PC-9 (cell line): ENCODE measurements at regions not wholly inside any gene's neighbourhood (a gene's known extent, or its start where the extent isn't known, plus 50 kb on each side); places are given as distances from the start of the nearest gene placed in this dataset.

Source experiments
- BruUV-seq: library from RNA; stranded (reverse); fragments of 400-500 nt; replicated peaks from 2 replicates; lab custom pipeline; 2021; lab: Mats Ljungman, UMichigan
- CTCF ChIA-PET: fragments of 300-600 bp; sonication (Branson Sonifier 250); formaldehyde crosslinking; loops from one replicate; lab custom pipeline; 2022; ENCODE audit warnings: antibody characterized with exemption; lab: Charles Lee
- POLR2A ChIA-PET: fragments of 300-600 bp; sonication (Branson Sonifier 250); formaldehyde crosslinking; loops from one replicate; lab custom pipeline; 2022; ENCODE audit warnings: antibody characterized with exemption; ENCODE audit not compliant: unreplicated experiment; lab: Charles Lee
- DNase-seq, 2 experiments: peaks; one replicate each; pipeline versions ENCODE4 v3.0.0 to v3.0.0-alpha.2; 2015 to 2022; ENCODE audit warnings: mixed read lengths in 1 of 2
- H2AFZ ChIP-seq: fragments of 200-600 bp; sonication (generic); 2 replicates; pipeline ENCODE4 v1.8.1; 2017; ENCODE audit warnings: antibody characterized with exemption
- H3F3A ChIP-seq: fragments of 200-600 bp; sonication (generic); 2 replicates; pipeline ENCODE4 v1.8.1; 2017; ENCODE audit warnings: antibody characterized with exemption, mild to moderate bottlenecking, low read depth; ENCODE audit not compliant: insufficient read depth
- H3K27ac ChIP-seq: fragments of 200-600 bp; sonication (generic); 2 replicates; pipeline ENCODE4 v1.6.1; 2016; ENCODE audit warnings: mixed run types
- H3K27me3 ChIP-seq: fragments of 200-600 bp; sonication (generic); 2 replicates; pipeline ENCODE4 v1.6.1; 2016; ENCODE audit warnings: low read depth, mixed run types; ENCODE audit not compliant: insufficient read depth
- H3K36me3 ChIP-seq: fragments of 200-600 bp; sonication (generic); 2 replicates; pipeline ENCODE4 v1.6.1; 2016; ENCODE audit warnings: low read depth, mixed run types
- H3K4me1 ChIP-seq: fragments of 200-600 bp; sonication (generic); replicated peaks from 2 replicates; pipeline ENCODE4 v1.6.1; 2016; ENCODE audit warnings: mixed run types; ENCODE audit not compliant: insufficient read depth
- H3K4me2 ChIP-seq: fragments of 200-600 bp; sonication (generic); 2 replicates; pipeline ENCODE4 v1.6.1; 2017; ENCODE audit warnings: mixed run types
- H3K4me3 ChIP-seq: fragments of 200-600 bp; sonication (generic); 2 replicates; pipeline ENCODE4 v1.6.1; 2016; ENCODE audit warnings: mixed run types
- H3K79me2 ChIP-seq: fragments of 200-600 bp; sonication (generic); 2 replicates; pipeline ENCODE4 v1.6.1; 2017; ENCODE audit warnings: low read depth, mixed run types
- H3K9me2 ChIP-seq: fragments of 200-600 bp; sonication (generic); 2 replicates; pipeline ENCODE4 v1.8.1; 2017; ENCODE audit warnings: mild to moderate bottlenecking; ENCODE audit not compliant: insufficient read depth
- H3K9me3 ChIP-seq: fragments of 200-600 bp; sonication (generic); 2 replicates; pipeline ENCODE4 v1.8.1; 2016; ENCODE audit warnings: low read depth; ENCODE audit not compliant: insufficient read depth
- H4K20me1 ChIP-seq: fragments of 200-600 bp; sonication (generic); 2 replicates; pipeline ENCODE4 v1.8.1; 2017; ENCODE audit not compliant: insufficient read depth
- CTCF ChIP-seq: fragments of 200-600 bp; sonication (generic); conservative IDR thresholded peaks from 2 replicates; pipeline ENCODE4 v1.6.1; 2017; ENCODE audit warnings: mixed run types, antibody characterized with exemption, mild to moderate bottlenecking, moderate library complexity
- EZH2 ChIP-seq: fragments of 200-600 bp; sonication (generic); IDR thresholded peaks from 2 replicates; pipeline ENCODE4 v1.8.0; 2017; ENCODE audit warnings: antibody characterized with exemption, low read depth
- intact Hi-C: fragments of 100-400 bp; cut with micrococcal nuclease; formaldehyde crosslinking; loops from one replicate; pipeline ENCODE4 v1.10.0; 2022; ENCODE audit not compliant: unreplicated experiment

- H3K27ac ChIP-seq, result no peak overlapping the region
- no peaks in the 10 kb centered on the region for H3K36me3 ChIP-seq
- BruUV-seq, result no TSS peak
- H3K4me1 ChIP-seq, result no peaks in the 10 kb centered on the region
- no peaks in the 10 kb centered on the region for H4K20me1 ChIP-seq
- H3K27me3 ChIP-seq, result no peaks in the 10 kb centered on the region
- H3K9me2 ChIP-seq, result no peaks in the 10 kb centered on the region
- TF ChIP-seq CTCF (no peak), EZH2 (no peak)
- DNase-seq, result no peak
- CTCF ChIA-PET, result no interaction called here
- H3K4me2 ChIP-seq, result no peak overlapping the region
- H2AFZ ChIP-seq, result no peak overlapping the region
- H3K9me3 ChIP-seq, result 0 out of 2 replicates have a peak, but pooled peaks cover 5% of the 10 kb centered on the region
- intact Hi-C loops, result no loop called here
- no peak overlapping the region for H3K4me3 ChIP-seq
- POLR2A ChIA-PET, result no interaction called here
- no peaks in the 10 kb centered on the region for H3K79me2 ChIP-seq
- H3F3A ChIP-seq, result no peaks in the 10 kb centered on the region
Observed at GRCh38 chr14:66306101-66306500, 180.1 kb upstream of the CCDC196 start.

- no TSS peak for BruUV-seq
- ChIA-PET POLR2A (no interaction called here), CTCF (no interaction called here)
- Histone ChIP-seq H3K79me2 (no peaks in the 10 kb centered on the region), H2AFZ (no peak overlapping the region), H3K27ac (no peak overlapping the region), H3F3A (no peaks in the 10 kb centered on the region), H3K9me2 (no peaks in the 10 kb centered on the region), H3K4me1 (no peaks in the 10 kb centered on the region), H3K4me3 (no peak overlapping the region), H4K20me1 (no peaks in the 10 kb centered on the region), H3K36me3 (no peaks in the 10 kb centered on the region), H3K9me3 (no peaks in the 10 kb centered on the region), H3K4me2 (no peak overlapping the region), H3K27me3 (no peaks in the 10 kb centered on the region)
- DNase-seq, result no peak
- TF ChIP-seq CTCF, result no peak
- intact Hi-C loops, result no loop called here
Observed at GRCh38 chr14:66311058-66311457, 175.1 kb upstream of the CCDC196 start.

GRCh38 chr14:66311990-66312389 lies 174.2 kb upstream of the CCDC196 start:
- no peak overlapping the region for H3K27ac ChIP-seq
- no peaks in the 10 kb centered on the region for H3F3A ChIP-seq
- H3K4me3 ChIP-seq, result no peak overlapping the region
- CTCF ChIA-PET, result no interaction called here
- BruUV-seq, result no TSS peak
- no peaks in the 10 kb centered on the region for H4K20me1 ChIP-seq
- no peaks in the 10 kb centered on the region for H3K4me1 ChIP-seq
- H3K27me3 ChIP-seq, result no peaks in the 10 kb centered on the region
- H3K4me2 ChIP-seq, result no peak overlapping the region
- H2AFZ ChIP-seq, result no peak overlapping the region
- no peaks in the 10 kb centered on the region for H3K9me3 ChIP-seq
- no peaks in the 10 kb centered on the region for H3K9me2 ChIP-seq
- no peaks in the 10 kb centered on the region for H3K79me2 ChIP-seq
- no peak for TF ChIP-seq EZH2
- TF ChIP-seq CTCF, result no peak
- POLR2A ChIA-PET, result no interaction called here
- no peak for DNase-seq
- no peaks in the 10 kb centered on the region for H3K36me3 ChIP-seq
- intact Hi-C loops, result no loop called here
